Neuronal stem cell (in vitro differentiated cells): ENCODE measurements at regions not wholly inside any gene's neighbourhood (a gene's known extent, or its start where the extent isn't known, plus 50 kb on each side); places are given as distances from the start of the nearest gene placed in this dataset.

ENCODE experiments used
- DNase-seq: peaks from one replicate; pipeline ENCODE4 v3.0.0-alpha.2; 2013; ENCODE audit warnings: low spot score
- H2AFZ ChIP-seq: one replicate; pipeline ENCODE4 v1.6.1; 2013; ENCODE audit warnings: mild to moderate bottlenecking, low read length, inconsistent platforms
- H2AK5ac ChIP-seq: 2 replicates; pipeline ENCODE4 v1.6.1; 2013; ENCODE audit warnings: low read depth, mild to moderate bottlenecking, inconsistent platforms, low read length, moderate library complexity, mixed read lengths
- H2BK120ac ChIP-seq: 2 replicates; pipeline ENCODE4 v1.6.1; 2013; ENCODE audit warnings: low read depth, mild to moderate bottlenecking, inconsistent platforms, low read length, moderate library complexity, mixed read lengths
- H2BK12ac ChIP-seq: one replicate; pipeline ENCODE4 v1.6.1; 2013; ENCODE audit warnings: low read length, inconsistent platforms
- H2BK15ac ChIP-seq: 2 replicates; pipeline ENCODE4 v1.6.1; 2013; ENCODE audit warnings: mild to moderate bottlenecking, low read length, inconsistent platforms, mixed read lengths
- H2BK5ac ChIP-seq: one replicate; pipeline ENCODE4 v1.6.1; 2013; ENCODE audit warnings: inconsistent platforms, mild to moderate bottlenecking, low read length, moderate library complexity
- H3K14ac ChIP-seq: one replicate; pipeline ENCODE4 v1.6.1; 2013; ENCODE audit warnings: low read length, inconsistent platforms
- H3K18ac ChIP-seq: 2 replicates; pipeline ENCODE4 v1.6.1; 2013; ENCODE audit warnings: low read length, inconsistent platforms
- H3K23ac ChIP-seq: 2 replicates; pipeline ENCODE4 v1.6.1; 2013; ENCODE audit warnings: low read depth, mild to moderate bottlenecking, mixed read lengths, low read length, inconsistent platforms; ENCODE audit not compliant: poor library complexity
- H3K27ac ChIP-seq: replicated peaks from 3 replicates; pipeline ENCODE4 v1.5.1; 2013; ENCODE audit warnings: low read length, inconsistent platforms
- H3K27me3 ChIP-seq, 3 experiments: 2 replicates each; pipeline ENCODE4 v1.6.1; 2013; ENCODE audit warnings: low read length in 3 of 3, mild to moderate bottlenecking in 2 of 3, inconsistent platforms in 1 of 3, low read depth in 1 of 3, mixed read lengths in 1 of 3, moderate library complexity in 1 of 3; ENCODE audit not compliant: control insufficient read depth in 3 of 3, insufficient read depth in 3 of 3
- H3K36me3 ChIP-seq, 2 donors: replicated peaks in 1 of 2; 2 replicates each; pipeline ENCODE4 v1.6.1; 2013; ENCODE audit warnings: low read length in 2 of 2; ENCODE audit not compliant: control insufficient read depth in 2 of 2, insufficient read depth in 2 of 2
- H3K4ac ChIP-seq: 2 replicates; pipeline ENCODE4 v1.6.1; 2013; ENCODE audit warnings: inconsistent platforms, mild to moderate bottlenecking, low read length, moderate library complexity
- H3K4me1 ChIP-seq, 2 donors: 1 replicate in 1 of 2; 2 replicates in 1 of 2; pipeline ENCODE4 v1.6.1; 2013; ENCODE audit warnings: low read length in 2 of 2, low read depth in 1 of 2; ENCODE audit not compliant: control insufficient read depth in 2 of 2, insufficient read depth in 1 of 2
- H3K4me2 ChIP-seq: one replicate; pipeline ENCODE4 v1.6.1; 2013; ENCODE audit warnings: mild to moderate bottlenecking, low read length, inconsistent platforms; ENCODE audit not compliant: insufficient read depth, poor library complexity, severe bottlenecking
- H3K4me3 ChIP-seq, 2 donors: 2 replicates each; pipeline ENCODE4 v1.5.1; 2013; ENCODE audit warnings: low read length in 2 of 2, mild to moderate bottlenecking in 2 of 2, inconsistent platforms in 1 of 2, moderate library complexity in 1 of 2
- H3K79me1 ChIP-seq: one replicate; pipeline ENCODE4 v1.6.1; 2013; ENCODE audit warnings: low read depth, mild to moderate bottlenecking, inconsistent platforms, low read length, moderate library complexity
- H3K9ac ChIP-seq: one replicate; pipeline ENCODE4 v1.6.1; 2013; ENCODE audit warnings: mild to moderate bottlenecking, low read depth, low read length, inconsistent platforms; ENCODE audit not compliant: poor library complexity
- H3K9me3 ChIP-seq, 2 donors: replicated peaks in 1 of 2; 2 replicates each; pipeline versions ENCODE3 to v1.6.1; 2013; ENCODE audit warnings: low read length in 2 of 2, mild to moderate bottlenecking in 2 of 2, inconsistent platforms in 1 of 2, low read depth in 1 of 2, mixed read lengths in 1 of 2, moderate library complexity in 1 of 2; ENCODE audit not compliant: control insufficient read depth in 2 of 2, insufficient read depth in 1 of 2
- H4K8ac ChIP-seq: one replicate; pipeline ENCODE4 v1.6.1; 2013; ENCODE audit warnings: low read depth, mild to moderate bottlenecking, inconsistent platforms, low read length, moderate library complexity
- H4K91ac ChIP-seq: one replicate; pipeline ENCODE4 v1.6.1; 2013; ENCODE audit warnings: low read length, low read depth, mild to moderate bottlenecking, inconsistent platforms; ENCODE audit not compliant: poor library complexity
- WGBS, 2 donors: extraction: QIAGEN DNeasy Blood & Tissue Kit; methylation state at CpG; one replicate each; pipeline ENCODE4 v1.1.7; 2013; ENCODE audit warnings: missing lambda C conversion rate in 2 of 2, mixed read lengths in 1 of 2; ENCODE audit not compliant: insufficient read length in 2 of 2, insufficient replicate concordance in 1 of 2; ENCODE audit errors: extremely low coverage in 2 of 2; 5-methylcytosine and 5-hydroxymethylcytosine counted together

- Histone ChIP-seq H3K4ac (no peak overlapping the region), H3K79me1 (no peaks in the 10 kb centered on the region), H3K4me3 (no peak overlapping the region), H2BK5ac (no peak overlapping the region), H3K36me3 (peaks cover 0 to 2% of the 10 kb centered on the region in 2 donors), H3K27ac (no peak overlapping the region), H3K9me3 (peaks cover 0 to 2% of the 10 kb centered on the region in 2 donors), H3K18ac (no peak overlapping the region), H3K27me3 (no peaks in the 10 kb centered on the region), H2BK15ac (no peak overlapping the region), H2AK5ac (no peak overlapping the region), H2AFZ (no peak overlapping the region), H2BK120ac (no peak overlapping the region), H3K9ac (no peak overlapping the region), H3K23ac (no peak overlapping the region), H3K14ac (no peak overlapping the region), H4K91ac (no peak overlapping the region), H3K4me2 (no peak overlapping the region), H3K4me1 (peaks cover 1 to 2% of the 10 kb centered on the region in 2 donors), H2BK12ac (no peak overlapping the region), H4K8ac (no peak overlapping the region)
- DNase-seq, result no peak
Observed at GRCh38 chr9:28781481-28781880, 1208.2 kb upstream of the C9orf72 start.

GRCh38 chr9:28782630-28783029, 1209.3 kb upstream of the C9orf72 start:
- Histone ChIP-seq H3K27me3 (no peaks in the 10 kb centered on the region), H2AK5ac (no peak overlapping the region), H3K4me3 (no peak overlapping the region), H2BK5ac (no peak overlapping the region), H3K18ac (no peak overlapping the region), H3K4me2 (no peak overlapping the region), H2BK15ac (no peak overlapping the region), H3K14ac (no peak overlapping the region), H3K79me1 (no peaks in the 10 kb centered on the region), H3K27ac (no peak overlapping the region), H4K8ac (no peak overlapping the region), H2BK12ac (no peak overlapping the region), H2BK120ac (no peak overlapping the region), H2AFZ (no peak overlapping the region), H3K4me1 (peaks cover 1 to 2% of the 10 kb centered on the region in 2 donors), H4K91ac (no peak overlapping the region), H3K4ac (no peak overlapping the region), H3K9me3 (peaks cover 0 to 2% of the 10 kb centered on the region in 2 donors), H3K36me3 (peaks cover 0 to 2% of the 10 kb centered on the region in 2 donors), H3K23ac (no peak overlapping the region), H3K9ac (no peak overlapping the region)
- no CpG with 5 or more reads among the region's 1 CpG for WGBS, 2 donors
- DNase-seq, result no peak

- H2BK5ac ChIP-seq, result no peak overlapping the region
- DNase-seq, result no peak
- H3K4me1 ChIP-seq, result no peaks in the 10 kb centered on the region
- H3K9ac ChIP-seq, result no peak overlapping the region
- no peak overlapping the region for H4K8ac ChIP-seq
- H3K4me2 ChIP-seq, result no peak overlapping the region
- H3K4ac ChIP-seq, result no peak overlapping the region
- no peaks in the 10 kb centered on the region for H3K27me3 ChIP-seq
- no peak overlapping the region for H2AK5ac ChIP-seq
- no peak overlapping the region for H3K18ac ChIP-seq
- no peak overlapping the region for H2BK120ac ChIP-seq
- H3K27ac ChIP-seq, result no peak overlapping the region
- no peaks in the 10 kb centered on the region for H3K9me3 ChIP-seq
- H2BK15ac ChIP-seq, result no peak overlapping the region
- H2AFZ ChIP-seq, result no peak overlapping the region
- H3K79me1 ChIP-seq, result no peaks in the 10 kb centered on the region
- no peak overlapping the region for H3K14ac ChIP-seq
- no peak overlapping the region for H2BK12ac ChIP-seq
- no peak overlapping the region for H3K23ac ChIP-seq
- no peaks in the 10 kb centered on the region for H3K36me3 ChIP-seq
- no peak overlapping the region for H3K4me3 ChIP-seq
- H4K91ac ChIP-seq, result no peak overlapping the region
Observed at GRCh38 chr9:28792716-28793115, 1219.4 kb upstream of the C9orf72 start.

DNA sequence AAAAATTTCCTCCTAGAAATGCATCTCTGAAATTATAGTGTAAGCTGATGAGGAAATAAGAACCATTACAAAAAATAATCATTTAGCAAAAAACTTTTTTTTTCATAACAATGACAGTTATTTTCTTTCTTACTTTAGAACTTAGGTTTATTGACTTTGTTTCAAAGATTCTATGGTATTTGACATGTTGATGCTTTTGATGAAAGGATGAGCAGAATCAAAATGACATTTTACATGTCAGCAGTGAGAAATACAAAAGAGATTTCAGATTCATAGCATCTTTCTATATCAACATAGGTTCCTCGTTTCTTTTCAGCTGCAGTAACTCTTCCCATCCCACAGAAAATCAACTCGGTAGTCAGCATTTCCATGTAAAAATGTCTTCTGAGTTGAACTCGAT, 1226.6 kb upstream of the C9orf72 start:
- H3K27ac ChIP-seq, result no peak overlapping the region
- no peak overlapping the region for H2BK15ac ChIP-seq
- H2BK12ac ChIP-seq, result no peak overlapping the region
- no peaks in the 10 kb centered on the region for H3K27me3 ChIP-seq
- H3K79me1 ChIP-seq, result no peaks in the 10 kb centered on the region
- no peak overlapping the region for H2BK120ac ChIP-seq
- no peak overlapping the region for H3K18ac ChIP-seq
- no peak overlapping the region for H4K91ac ChIP-seq
- no peak overlapping the region for H3K4ac ChIP-seq
- no peaks in the 10 kb centered on the region for H3K4me1 ChIP-seq
- H3K9me3 ChIP-seq, result no peaks in the 10 kb centered on the region
- WGBS, 2 donors, result no CpG with 5 or more reads among the region's 3 CpGs
- DNase-seq, result no peak
- no peaks in the 10 kb centered on the region for H3K36me3 ChIP-seq
- H3K14ac ChIP-seq, result no peak overlapping the region
- no peak overlapping the region for H3K4me3 ChIP-seq
- H2AFZ ChIP-seq, result no peak overlapping the region
- no peak overlapping the region for H2AK5ac ChIP-seq
- H3K9ac ChIP-seq, result no peak overlapping the region
- no peak overlapping the region for H2BK5ac ChIP-seq
- no peak overlapping the region for H3K23ac ChIP-seq
- no peak overlapping the region for H4K8ac ChIP-seq
- no peak overlapping the region for H3K4me2 ChIP-seq
